Heart left ventricle (tissue), 16 donors: ENCODE measurements at regions not wholly inside any gene's neighbourhood (a gene's known extent, or its start where the extent isn't known, plus 50 kb on each side); places are given as distances from the start of the nearest gene placed in this dataset.
A peak's percentile ranks its signal among the peaks of the same experiment; 100 is the strongest.

Source experiments
- ATAC-seq, 4 donors: fragments of 200-7000 bp; cut with Tn5 transposase; one replicate each; pipeline ENCODE4 v1.9.1; 2020 to 2022; ENCODE audit warnings: moderate library complexity in 4 of 4, mild to moderate bottlenecking in 3 of 4, moderate number of reproducible peaks in 1 of 4
- DNase-seq, 5 donors: peaks; one replicate each; pipeline ENCODE4 v3.0.0-alpha.2; 2020
- H3K27ac ChIP-seq, 12 donors: fragments of 200-600 bp; sonication (generic) in 4 of 12; one replicate each; pipeline versions ENCODE4 v1.5.0 to v1.8.0; 2016 to 2022; ENCODE audit warnings: mild to moderate bottlenecking in 2 of 12
- H3K27me3 ChIP-seq, 9 donors: fragments of 200-600 bp; sonication (generic) in 2 of 9; one replicate each; pipeline versions ENCODE4 v1.5.1 to v1.8.0; 2016 to 2022; ENCODE audit warnings: mild to moderate bottlenecking in 3 of 9
- H3K36me3 ChIP-seq, 9 donors: fragments of 200-600 bp; sonication (generic) in 2 of 9; one replicate each; pipeline versions ENCODE4 v1.5.0 to v1.8.0; 2018 to 2022; ENCODE audit warnings: mild to moderate bottlenecking in 2 of 9
- H3K4me1 ChIP-seq, 12 donors: fragments of 200-600 bp; sonication (generic) in 4 of 12; one replicate each; pipeline versions ENCODE4 v1.5.0 to v1.8.0; 2016 to 2022; ENCODE audit warnings: mild to moderate bottlenecking in 3 of 12
- H3K4me3 ChIP-seq, 12 donors: fragments of 200-600 bp; sonication (generic) in 4 of 12; one replicate each; pipeline versions ENCODE4 v1.5.0 to v1.8.0; 2017 to 2022; ENCODE audit warnings: mild to moderate bottlenecking in 9 of 12, moderate library complexity in 4 of 12
- H3K9me3 ChIP-seq, 12 donors: fragments of 200-600 bp; sonication (generic) in 4 of 12; one replicate each; pipeline versions ENCODE4 v1.5.0 to v1.8.0; 2016 to 2022; ENCODE audit warnings: mild to moderate bottlenecking in 1 of 12
- POLR2A ChIP-seq, 2 donors: fragments of 450-650 bp; IDR thresholded peaks; one replicate each; pipeline ENCODE4 v1.6.1; 2017; ENCODE audit warnings: antibody characterized with exemption in 2 of 2, mild to moderate bottlenecking in 2 of 2, moderate library complexity in 2 of 2
- WGBS, 4 donors: extraction: QIAGEN DNeasy Blood & Tissue Kit in 2 of 4; methylation state at CpG; one replicate each; pipeline versions ENCODE4 v1.1.5 to v1.1.7; 2013 to 2018; 5-methylcytosine and 5-hydroxymethylcytosine counted together
- intact Hi-C, 10 donors: fragments of 100-400 bp; cut with DNase I; formaldehyde crosslinking; loops; one replicate each; pipeline versions ENCODE4 v1.11.1 to v1.14.2; 2022
- TF ChIP-seq, protein P1 (sequence below), 12 donors: fragments of 200-600 bp; sonication (generic) in 4 of 12; IDR thresholded peaks; one replicate each; pipeline versions ENCODE4 v1.5.0 to v1.8.0; 2018 to 2022; ENCODE audit warnings: antibody characterized with exemption in 12 of 12, mild to moderate bottlenecking in 5 of 12
- donor health status: ischemic (EF 13 %, LVEDD 7.1; RV severe dilation, severe dysfunction).
- donor health status: healthy with polysubstance abuse.
- donor health status: DM: no; HTN: yes; CAD: no.
- donor health status: DM: no; HTN: no; CAD: no.
- donor health status: ischemic (EF 25% LVEDD 6.9; RV normal size, moderate dysfunction).
- donor health status: ischemic (EF 25% LVEDD 5.7; RV mildly dilated, moderate dysfunction).
- donor health status: healthy.
- donor health status: DM: yes; HTN: yes; CAD: no.
- donor health status: ischemic (EF 35%, LVEDD 5.7; RV mildly dilated, moderate dysfunction).
- donor health status: nonischemic (EF 11% LVEDD 7.7; RV severe dilation, severe dysfunction).
- donor health status: DM: yes; HTN: yes; CAD: no.
- donor health status: PGD.
- donor health status: ischemic (EF 29% LVEDD 5.4; RV normal size, mild dysfunction).
- donor health status: nonischemic (EF 23%, LVEDD 6.1; RV moderate dilation, normal function).

DNA sequence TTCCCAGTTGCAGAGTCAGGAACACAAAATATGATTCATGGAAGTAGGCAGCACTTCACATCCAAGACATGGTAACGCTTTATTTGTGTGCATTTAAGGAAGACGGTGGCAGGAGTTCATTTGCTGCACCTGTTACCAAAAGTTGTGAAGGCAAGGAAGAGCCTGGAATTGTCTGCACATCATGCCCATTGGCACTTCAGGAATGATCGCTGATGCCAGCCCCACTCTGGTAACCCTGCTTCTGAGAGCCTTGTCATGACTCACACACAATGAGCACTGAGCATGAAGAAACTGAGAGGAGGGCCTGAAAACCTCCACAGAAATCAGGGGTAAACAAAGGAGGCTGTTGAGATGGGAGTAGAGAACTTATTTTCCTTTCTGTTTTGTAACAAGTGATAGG lies 181.1 kb downstream of the RPS12 start:
- 87 to 90% (median 89%) methylated on average over 3 of the region's 3 CpGs for WGBS, 4 donors
- no peaks in the 10 kb centered on the region for H3K27me3 ChIP-seq
- DNase-seq (peak in 2 of 5 donors; percentile 24 to 28), ATAC-seq (no peak)
- TF ChIP-seq, protein P1, sequence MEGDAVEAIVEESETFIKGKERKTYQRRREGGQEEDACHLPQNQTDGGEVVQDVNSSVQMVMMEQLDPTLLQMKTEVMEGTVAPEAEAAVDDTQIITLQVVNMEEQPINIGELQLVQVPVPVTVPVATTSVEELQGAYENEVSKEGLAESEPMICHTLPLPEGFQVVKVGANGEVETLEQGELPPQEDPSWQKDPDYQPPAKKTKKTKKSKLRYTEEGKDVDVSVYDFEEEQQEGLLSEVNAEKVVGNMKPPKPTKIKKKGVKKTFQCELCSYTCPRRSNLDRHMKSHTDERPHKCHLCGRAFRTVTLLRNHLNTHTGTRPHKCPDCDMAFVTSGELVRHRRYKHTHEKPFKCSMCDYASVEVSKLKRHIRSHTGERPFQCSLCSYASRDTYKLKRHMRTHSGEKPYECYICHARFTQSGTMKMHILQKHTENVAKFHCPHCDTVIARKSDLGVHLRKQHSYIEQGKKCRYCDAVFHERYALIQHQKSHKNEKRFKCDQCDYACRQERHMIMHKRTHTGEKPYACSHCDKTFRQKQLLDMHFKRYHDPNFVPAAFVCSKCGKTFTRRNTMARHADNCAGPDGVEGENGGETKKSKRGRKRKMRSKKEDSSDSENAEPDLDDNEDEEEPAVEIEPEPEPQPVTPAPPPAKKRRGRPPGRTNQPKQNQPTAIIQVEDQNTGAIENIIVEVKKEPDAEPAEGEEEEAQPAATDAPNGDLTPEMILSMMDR (IDR thresholded peaks at IDR 0.05), result no peak
- TF ChIP-seq POLR2A (IDR thresholded peaks at IDR 0.05), result no peak
- no peaks in the 10 kb centered on the region for H3K36me3 ChIP-seq
- H3K4me1 ChIP-seq, result peaks cover 0 to 4% (median 0%) of the 10 kb centered on the region in 12 donors
- H3K4me3 ChIP-seq, result no peak overlapping the region
- no peak overlapping the region for H3K27ac ChIP-seq
- H3K9me3 ChIP-seq, result no peaks in the 10 kb centered on the region
- intact Hi-C loops, result no loop called here

- H3K27ac ChIP-seq, result no peak overlapping the region
- DNase-seq (no peak), ATAC-seq (no peak)
- no peaks in the 10 kb centered on the region for H3K27me3 ChIP-seq
- peaks cover 0 to 4% (median 0%) of the 10 kb centered on the region in 12 donors for H3K4me1 ChIP-seq
- H3K4me3 ChIP-seq, result no peak overlapping the region
- peaks cover 0 to 6% (median 0%) of the 10 kb centered on the region in 12 donors for H3K9me3 ChIP-seq
- H3K36me3 ChIP-seq, result no peaks in the 10 kb centered on the region
- intact Hi-C loops, result no loop called here
- TF ChIP-seq POLR2A (IDR thresholded peaks at IDR 0.05), result no peak
- TF ChIP-seq, protein P1 (IDR thresholded peaks at IDR 0.05), result no peak
Measured at GRCh38 chr6:132998418-132998817, 184.0 kb downstream of the RPS12 start.

DNA sequence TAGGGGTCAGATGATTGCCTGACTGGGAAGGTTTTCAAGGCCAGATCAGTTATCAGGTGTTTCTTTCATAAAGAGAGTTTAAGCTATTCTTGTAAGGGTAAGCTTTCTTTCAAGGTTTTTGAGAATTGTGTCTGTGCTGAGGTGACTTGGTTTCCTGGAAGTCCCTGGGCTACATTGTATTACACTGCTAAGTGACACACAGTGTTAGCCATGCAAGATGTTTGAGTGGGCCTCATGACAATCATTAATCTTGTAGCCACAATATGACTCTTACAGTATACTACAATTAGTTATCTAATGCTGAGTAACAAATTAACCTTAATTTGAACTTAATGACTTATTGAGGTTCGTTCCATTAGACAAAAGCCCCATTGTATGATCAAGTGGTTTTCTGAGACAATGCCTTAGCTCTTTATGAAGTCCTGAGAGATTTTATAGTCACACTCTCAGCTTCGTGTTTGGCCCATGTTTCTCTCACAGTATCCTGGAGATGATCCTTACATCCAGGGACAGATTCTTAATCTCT lies 186.7 kb downstream of the RPS12 start:
- no peak overlapping the region for H3K4me3 ChIP-seq
- DNase-seq (no peak), ATAC-seq (no peak)
- H3K9me3 ChIP-seq, result peaks cover 0 to 6% (median 0%) of the 10 kb centered on the region in 12 donors
- no peaks in the 10 kb centered on the region for H3K4me1 ChIP-seq
- H3K27me3 ChIP-seq, result no peaks in the 10 kb centered on the region
- intact Hi-C loops, result no loop called here
- 59 to 80% (median 72%) methylated on average over 2 of the region's 2 CpGs for WGBS, 4 donors
- H3K36me3 ChIP-seq, result no peaks in the 10 kb centered on the region
- TF ChIP-seq, protein P1 (IDR thresholded peaks at IDR 0.05), result no peak
- H3K27ac ChIP-seq, result no peak overlapping the region

- ATAC-seq, result no peak
- intact Hi-C loops, result no loop called here
Measured at GRCh38 chr6:133004304-133004884, 190.0 kb downstream of the RPS12 start.

More at GRCh38 chr6:133004304-133004884, 190.0 kb downstream of the RPS12 start:
- no peak for DNase-seq
- Histone ChIP-seq H3K36me3 (no peaks in the 10 kb centered on the region), H3K27me3 (no peaks in the 10 kb centered on the region), H3K9me3 (peaks cover 0 to 6% (median 0%) of the 10 kb centered on the region in 12 donors), H3K27ac (no peak overlapping the region), H3K4me1 (no peaks in the 10 kb centered on the region), H3K4me3 (no peak overlapping the region)
- TF ChIP-seq, protein P1 (IDR thresholded peaks at IDR 0.05), result no peak
- TF ChIP-seq POLR2A (IDR thresholded peaks at IDR 0.05), result no peak
- WGBS, 4 donors, result 85 to 98% (median 94%) methylated on average over 2 of the region's 2 CpGs
